CD14-positive monocyte (primary cell): ENCODE measurements at regions not wholly inside any gene's neighbourhood (a gene's known extent, or its start where the extent isn't known, plus 50 kb on each side); places are given as distances from the start of the nearest gene placed in this dataset.

Source experiments
- DNase-seq, 3 donors: peaks; one replicate each; pipeline ENCODE4 v3.0.0-alpha.2; 2011 to 2022
- H2AFZ ChIP-seq: 2 replicates; pipeline ENCODE4 v1.6.0; 2012; ENCODE audit warnings: mild to moderate bottlenecking, low read depth, low read length, inconsistent platforms; ENCODE audit not compliant: insufficient read depth, poor library complexity, severe bottlenecking
- H3K27ac ChIP-seq, 2 donors: 1 replicate in 1 of 2; 2 replicates in 1 of 2; pipeline ENCODE4 v1.5.1; 2012 to 2013; ENCODE audit warnings: low read length in 2 of 2, control low read depth in 1 of 2, inconsistent platforms in 1 of 2, low read depth in 1 of 2, mild to moderate bottlenecking in 1 of 2
- H3K27me3 ChIP-seq, 2 donors: one replicate each; pipeline versions ENCODE4 v1.6.0 to v1.6.1; 2011 to 2013; ENCODE audit warnings: low read length in 2 of 2; ENCODE audit not compliant: control insufficient read depth in 2 of 2, insufficient read depth in 2 of 2
- H3K36me3 ChIP-seq, 2 donors: replicated peaks in 1 of 2; 1 replicate in 1 of 2; 2 replicates in 1 of 2; pipeline versions ENCODE4 v1.5.1 to v1.6.1; 2012 to 2013; ENCODE audit warnings: low read length in 2 of 2, control low read depth in 1 of 2, inconsistent platforms in 1 of 2, mild to moderate bottlenecking in 1 of 2; ENCODE audit not compliant: insufficient read depth in 2 of 2, control insufficient read depth in 1 of 2
- H3K4me1 ChIP-seq, 2 donors: 1 replicate in 1 of 2; 2 replicates in 1 of 2; pipeline versions ENCODE4 v1.5.1 to v1.6.1; 2012 to 2013; ENCODE audit warnings: low read length in 2 of 2, control low read depth in 1 of 2, inconsistent platforms in 1 of 2, mild to moderate bottlenecking in 1 of 2, moderate library complexity in 1 of 2; ENCODE audit not compliant: insufficient read depth in 2 of 2, control insufficient read depth in 1 of 2
- H3K4me2 ChIP-seq: replicated peaks from 2 replicates; pipeline ENCODE3; 2012; ENCODE audit warnings: low read length, moderate library complexity, mild to moderate bottlenecking; ENCODE audit not compliant: poor library complexity, severe bottlenecking; ENCODE audit errors: extremely low read depth
- H3K4me3 ChIP-seq, 3 experiments: fragments of 200-600 bp in 1 of 3; sonication (generic) in 1 of 3; replicated peaks in 1 of 3; 1 replicate in 2 of 3; 2 replicates in 1 of 3; pipeline ENCODE4 v1.5.1; 2011 to 2013; ENCODE audit warnings: low read length in 3 of 3, mild to moderate bottlenecking in 3 of 3, control low read depth in 2 of 3, low read depth in 2 of 3, inconsistent platforms in 1 of 3, moderate library complexity in 1 of 3
- H3K79me2 ChIP-seq: 2 replicates; pipeline ENCODE4 v1.6.0; 2012; ENCODE audit warnings: mild to moderate bottlenecking, control low read depth, inconsistent platforms, low read length, moderate library complexity; ENCODE audit not compliant: insufficient read depth
- H3K9ac ChIP-seq: 2 replicates; pipeline ENCODE4 v1.6.0; 2017; ENCODE audit warnings: low read length, mild to moderate bottlenecking; ENCODE audit not compliant: insufficient read depth, poor library complexity, severe bottlenecking
- H3K9me3 ChIP-seq, 2 donors: replicated peaks in 1 of 2; 1 replicate in 1 of 2; 2 replicates in 1 of 2; pipeline versions ENCODE4 v1.5.1 to v1.6.1; 2012 to 2013; ENCODE audit warnings: low read length in 2 of 2, control low read depth in 1 of 2; ENCODE audit not compliant: control insufficient read depth in 1 of 2, insufficient read depth in 1 of 2
- H4K20me1 ChIP-seq: 2 replicates; pipeline ENCODE4 v1.6.0; 2012; ENCODE audit warnings: mild to moderate bottlenecking, low read length, control low read depth, moderate library complexity; ENCODE audit not compliant: insufficient read depth
- H3K27ac Mint-ChIP-seq, 7 donors: one replicate each; pipeline ENCODE4 v1.8.0; 2020; ENCODE audit warnings: mild to moderate bottlenecking in 7 of 7, mixed read lengths in 7 of 7, moderate library complexity in 6 of 7, inconsistent platforms in 2 of 7
- H3K27me3 Mint-ChIP-seq, 3 donors: one replicate each; pipeline ENCODE4 v1.8.0; 2021 to 2022; ENCODE audit warnings: low read depth in 3 of 3, mild to moderate bottlenecking in 3 of 3, mixed read lengths in 3 of 3, moderate library complexity in 3 of 3, inconsistent platforms in 1 of 3
- H3K36me3 Mint-ChIP-seq, 2 donors: one replicate each; pipeline ENCODE4 v1.8.0; 2020; ENCODE audit warnings: mixed read lengths in 2 of 2, inconsistent platforms in 1 of 2, mild to moderate bottlenecking in 1 of 2
- H3K4me1 Mint-ChIP-seq: one replicate; pipeline ENCODE4 v1.8.0; 2020; ENCODE audit warnings: mild to moderate bottlenecking, mixed read lengths
- H3K4me3 Mint-ChIP-seq, 2 donors: one replicate each; pipeline ENCODE4 v1.8.0; 2020; ENCODE audit warnings: mild to moderate bottlenecking in 2 of 2, mixed read lengths in 2 of 2, moderate library complexity in 1 of 2
- H3K9me3 Mint-ChIP-seq, 7 donors: one replicate each; pipeline ENCODE4 v1.8.0; 2020 to 2022; ENCODE audit warnings: mixed read lengths in 7 of 7, mild to moderate bottlenecking in 6 of 7, moderate library complexity in 6 of 7, inconsistent platforms in 2 of 7
- CTCF ChIP-seq: fragments of 200-600 bp; IDR thresholded peaks from one replicate; pipeline ENCODE4 v1.8.0; 2022; ENCODE audit warnings: antibody characterized with exemption, mild to moderate bottlenecking
- WGBS: methylation state at CpG from one replicate; pipeline ENCODE4 v1.1.5; 2013; ENCODE audit warnings: missing lambda C conversion rate; ENCODE audit not compliant: insufficient coverage; 5-methylcytosine and 5-hydroxymethylcytosine counted together
- intact Hi-C, 2 donors: fragments of 100-400 bp; cut with micrococcal nuclease; formaldehyde crosslinking; loops; one replicate each; pipeline versions ENCODE4 v1.15.0 to v1.15.1; 2023

GRCh38 chr5:5645891-5646290 lies 223.4 kb downstream of the ICE1 start:
- 86% methylated on average over 5 of the region's 5 CpGs for WGBS
- no peak overlapping the region for H3K27ac ChIP-seq
- no peaks in the 10 kb centered on the region for H3K4me1 Mint-ChIP-seq
- no peaks in the 10 kb centered on the region for H3K27me3 Mint-ChIP-seq
- no peak overlapping the region for H3K9ac ChIP-seq
- no peak for TF ChIP-seq CTCF
- H3K4me3 ChIP-seq: no peak overlapping the region
- no peak for DNase-seq
- H3K4me3 Mint-ChIP-seq: no peak overlapping the region
- H2AFZ ChIP-seq: no peak overlapping the region
- H3K4me1 ChIP-seq: no peaks in the 10 kb centered on the region
- H4K20me1 ChIP-seq: no peaks in the 10 kb centered on the region
- no peaks in the 10 kb centered on the region for H3K36me3 Mint-ChIP-seq
- intact Hi-C loops: no loop called here
- no peak overlapping the region for H3K4me2 ChIP-seq
- H3K27ac Mint-ChIP-seq: no peak overlapping the region
- H3K79me2 ChIP-seq: no peaks in the 10 kb centered on the region
- H3K9me3 Mint-ChIP-seq: peaks cover 0 to 4% (median 1%) of the 10 kb centered on the region in 7 donors
- H3K27me3 ChIP-seq: no peaks in the 10 kb centered on the region
- no peaks in the 10 kb centered on the region for H3K36me3 ChIP-seq
- H3K9me3 ChIP-seq: peaks cover 12 to 14% of the 10 kb centered on the region in 2 donors

GRCh38 chr5:5645198-5645597 lies 222.7 kb downstream of the ICE1 start:
- 82% methylated on average over 1 of the region's 2 CpGs for WGBS
- H3K27me3 ChIP-seq: no peaks in the 10 kb centered on the region
- H3K4me1 Mint-ChIP-seq: no peaks in the 10 kb centered on the region
- no peak overlapping the region for H3K9ac ChIP-seq
- no peak for DNase-seq
- H3K79me2 ChIP-seq: no peaks in the 10 kb centered on the region
- H3K9me3 Mint-ChIP-seq: peaks cover 0 to 4% (median 2%) of the 10 kb centered on the region in 7 donors
- no peak for TF ChIP-seq CTCF
- H2AFZ ChIP-seq: no peak overlapping the region
- H3K4me3 ChIP-seq: no peak overlapping the region
- no peak overlapping the region for H3K4me2 ChIP-seq
- no peak overlapping the region for H3K4me3 Mint-ChIP-seq
- H4K20me1 ChIP-seq: no peaks in the 10 kb centered on the region
- H3K36me3 ChIP-seq: no peaks in the 10 kb centered on the region
- no peaks in the 10 kb centered on the region for H3K36me3 Mint-ChIP-seq
- no peak overlapping the region for H3K27ac Mint-ChIP-seq
- no peaks in the 10 kb centered on the region for H3K27me3 Mint-ChIP-seq
- H3K27ac ChIP-seq: no peak overlapping the region
- intact Hi-C loops: no loop called here
- H3K4me1 ChIP-seq: no peaks in the 10 kb centered on the region
- peaks cover 12 to 14% of the 10 kb centered on the region in 2 donors for H3K9me3 ChIP-seq
